DND-41 (cell line): ENCODE measurements at regions not wholly inside any gene's neighbourhood (a gene's known extent, or its start where the extent isn't known, plus 50 kb on each side); places are given as distances from the start of the nearest gene placed in this dataset.

ENCODE experiments used
- ATAC-seq: fragments of 200-7000 bp; cut with Tn5 transposase; 3 replicates; pipeline ENCODE4 v1.9.1; 2021; ENCODE audit warnings: low read depth; ENCODE audit not compliant: insufficient read depth
- DNase-seq: peaks from one replicate; pipeline ENCODE4 v3.0.0-alpha.2; 2020
- H2AFZ ChIP-seq: 2 replicates; pipeline ENCODE4 v1.6.0; 2012; ENCODE audit warnings: low read depth, low read length
- H3K27ac ChIP-seq: 2 replicates; pipeline ENCODE4 v1.5.1; 2012; ENCODE audit warnings: low read length, inconsistent platforms
- H3K27me3 ChIP-seq: fragments of 200-600 bp; sonication (generic); 2 replicates; pipeline ENCODE4 v1.6.0; 2012; ENCODE audit warnings: low read length, mild to moderate bottlenecking, inconsistent platforms; ENCODE audit not compliant: insufficient read depth, poor library complexity
- H3K36me3 ChIP-seq: 2 replicates; pipeline ENCODE4 v1.5.1; 2012; ENCODE audit warnings: low read length, inconsistent platforms; ENCODE audit not compliant: insufficient read depth
- H3K4me1 ChIP-seq: 2 replicates; pipeline ENCODE4 v1.5.1; 2012; ENCODE audit warnings: mild to moderate bottlenecking, low read length; ENCODE audit not compliant: insufficient read depth
- H3K4me2 ChIP-seq: 2 replicates; pipeline ENCODE4 v1.6.0; 2012; ENCODE audit warnings: mild to moderate bottlenecking, moderate library complexity, low read length, inconsistent platforms; ENCODE audit not compliant: insufficient read depth
- H3K4me3 ChIP-seq, 2 experiments: fragments of 200-600 bp in 1 of 2; shearing (Covaris generic) in 1 of 2; 2 replicates each; pipeline ENCODE4 v1.5.1; 2012 to 2016; ENCODE audit warnings: inconsistent platforms in 2 of 2, low read length in 2 of 2, mild to moderate bottlenecking in 2 of 2, low read depth in 1 of 2, moderate library complexity in 1 of 2
- H3K79me2 ChIP-seq: 2 replicates; pipeline ENCODE4 v1.6.0; 2012; ENCODE audit warnings: low read length, inconsistent platforms; ENCODE audit not compliant: insufficient read depth
- H3K9ac ChIP-seq: 2 replicates; pipeline ENCODE4 v1.6.0; 2012; ENCODE audit warnings: low read depth, mild to moderate bottlenecking, inconsistent platforms, low read length, moderate library complexity
- H3K9me3 ChIP-seq: 2 replicates; pipeline ENCODE4 v1.5.1; 2012; ENCODE audit warnings: low read length, moderate library complexity, mild to moderate bottlenecking, inconsistent platforms; ENCODE audit not compliant: insufficient read depth, severe bottlenecking
- H4K20me1 ChIP-seq: 2 replicates; pipeline ENCODE4 v1.6.0; 2012; ENCODE audit warnings: low read length; ENCODE audit not compliant: insufficient read depth
- CTCF ChIP-seq: IDR thresholded peaks from 2 replicates; pipeline ENCODE4 v1.5.1; 2012; ENCODE audit warnings: borderline replicate concordance, low read length, moderate library complexity, mild to moderate bottlenecking; ENCODE audit not compliant: poor library complexity, severe bottlenecking; ENCODE audit errors: extremely low read depth
- EZH2 ChIP-seq: IDR thresholded peaks from 3 replicates; pipeline ENCODE4 v1.6.1; 2012; ENCODE audit warnings: borderline replicate concordance, low read depth, mild to moderate bottlenecking, moderate library complexity, low read length, inconsistent platforms; ENCODE audit not compliant: severe bottlenecking

GRCh38 chr4:103410386-103410785, 212.2 kb upstream of the CENPE start:
- no peaks in the 10 kb centered on the region for H3K9me3 ChIP-seq
- H3K4me1 ChIP-seq, result no peaks in the 10 kb centered on the region
- no peak overlapping the region for H3K27ac ChIP-seq
- no peak overlapping the region for H3K4me3 ChIP-seq
- H3K27me3 ChIP-seq, result no peaks in the 10 kb centered on the region
- H4K20me1 ChIP-seq, result no peaks in the 10 kb centered on the region
- H2AFZ ChIP-seq, result no peak overlapping the region
- DNase-seq (no peak), ATAC-seq (no peak)
- H3K79me2 ChIP-seq, result no peaks in the 10 kb centered on the region
- no peaks in the 10 kb centered on the region for H3K36me3 ChIP-seq
- H3K4me2 ChIP-seq, result no peak overlapping the region
- no peak overlapping the region for H3K9ac ChIP-seq
- TF ChIP-seq EZH2 (no peak), CTCF (no peak)

DNA sequence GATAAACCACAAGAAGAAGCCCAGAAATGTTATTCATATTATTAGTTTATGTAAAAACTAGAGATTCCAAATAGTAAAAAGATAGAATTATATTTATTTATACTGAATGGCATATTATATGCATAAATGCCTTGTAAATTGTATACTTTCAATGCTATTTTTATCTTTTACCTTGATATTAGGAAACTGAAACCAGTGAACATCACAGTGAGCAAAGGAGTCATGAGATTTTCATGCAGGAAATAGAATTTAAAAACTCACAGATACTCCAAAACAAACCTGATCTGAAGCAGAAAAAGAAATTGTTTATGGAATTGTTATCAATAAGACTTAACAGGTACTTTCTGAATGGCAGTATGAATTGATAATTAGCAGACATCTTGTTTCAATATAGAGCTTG, 207.3 kb upstream of the CENPE start:
- H4K20me1 ChIP-seq, result no peaks in the 10 kb centered on the region
- H3K9ac ChIP-seq, result no peak overlapping the region
- no peaks in the 10 kb centered on the region for H3K9me3 ChIP-seq
- no peaks in the 10 kb centered on the region for H3K4me1 ChIP-seq
- H3K36me3 ChIP-seq, result no peaks in the 10 kb centered on the region
- no peak overlapping the region for H3K4me3 ChIP-seq
- no peak for ATAC-seq
- H3K4me2 ChIP-seq, result no peak overlapping the region
- H2AFZ ChIP-seq, result no peak overlapping the region
- no peak for DNase-seq
- H3K79me2 ChIP-seq, result no peaks in the 10 kb centered on the region
- TF ChIP-seq EZH2, result no peak
- no peak for TF ChIP-seq CTCF
- H3K27me3 ChIP-seq, result no peaks in the 10 kb centered on the region
- H3K27ac ChIP-seq, result no peak overlapping the region

DNA sequence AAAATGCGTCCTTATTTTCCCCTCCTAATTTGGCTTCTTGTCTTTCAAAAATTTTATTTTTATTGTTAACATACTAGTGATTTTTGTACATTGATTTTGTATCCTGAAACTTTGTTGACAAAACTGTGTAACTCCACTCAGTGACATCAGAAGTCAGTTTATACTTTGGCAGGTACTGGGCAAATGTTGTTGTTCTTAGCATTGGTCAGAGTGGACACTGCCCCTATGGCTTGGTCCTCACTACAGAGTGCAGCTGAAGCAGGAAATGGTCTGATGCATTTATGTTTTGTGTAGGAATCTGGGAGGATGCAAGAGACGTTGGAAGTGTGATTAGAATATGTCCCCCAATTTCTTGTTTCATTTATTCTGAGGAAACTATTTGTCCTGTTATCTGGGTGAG, 205.5 kb upstream of the CENPE start:
- Histone ChIP-seq H2AFZ (no peak overlapping the region), H3K4me3 (no peak overlapping the region), H3K79me2 (no peaks in the 10 kb centered on the region), H3K9ac (no peak overlapping the region), H3K9me3 (no peaks in the 10 kb centered on the region), H4K20me1 (no peaks in the 10 kb centered on the region), H3K4me2 (no peak overlapping the region), H3K4me1 (no peaks in the 10 kb centered on the region), H3K27ac (no peak overlapping the region), H3K36me3 (no peaks in the 10 kb centered on the region), H3K27me3 (no peaks in the 10 kb centered on the region)
- ATAC-seq (no peak), DNase-seq (no peak)
- no peak for TF ChIP-seq CTCF
- no peak for TF ChIP-seq EZH2

DNA sequence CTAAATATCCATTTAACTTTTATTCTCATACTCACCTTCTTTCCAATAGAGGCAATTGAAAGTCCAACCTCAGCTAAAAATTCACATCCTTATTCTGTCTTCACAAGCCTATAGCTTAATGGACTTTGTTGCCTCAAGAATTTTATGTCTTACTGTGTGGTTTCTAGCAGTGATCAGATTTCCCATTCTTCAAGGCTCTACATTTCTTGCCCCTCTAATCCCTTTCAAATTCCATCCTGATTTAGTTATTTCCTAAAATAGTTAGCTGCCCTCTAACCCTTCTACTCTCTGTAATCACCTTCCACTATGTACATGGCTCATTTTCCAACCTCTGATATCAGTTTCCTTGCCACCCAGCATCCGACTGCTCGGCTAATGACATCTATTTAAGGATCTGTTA, 204.1 kb upstream of the CENPE start:
- H3K4me3 ChIP-seq, result no peak overlapping the region
- H3K4me2 ChIP-seq, result no peak overlapping the region
- H3K9ac ChIP-seq, result no peak overlapping the region
- TF ChIP-seq CTCF (no peak), EZH2 (no peak)
- H3K9me3 ChIP-seq, result no peaks in the 10 kb centered on the region
- H2AFZ ChIP-seq, result no peak overlapping the region
- ATAC-seq (no peak), DNase-seq (no peak)
- no peaks in the 10 kb centered on the region for H4K20me1 ChIP-seq
- H3K4me1 ChIP-seq, result no peaks in the 10 kb centered on the region
- H3K36me3 ChIP-seq, result no peaks in the 10 kb centered on the region
- H3K27ac ChIP-seq, result no peak overlapping the region
- no peaks in the 10 kb centered on the region for H3K79me2 ChIP-seq
- H3K27me3 ChIP-seq, result no peaks in the 10 kb centered on the region
